HK-2 (cell line): ENCODE measurements at regions not wholly inside any gene's neighbourhood (a gene's known extent, or its start where the extent isn't known, plus 50 kb on each side); places are given as distances from the start of the nearest gene placed in this dataset.
"Not testable (repeated sequence)": the region's sequence is repeated elsewhere in the genome, so short reads cannot be mapped to it uniquely, and the experiment has no call there.

ENCODE experiments used
- DNase-seq: peaks from one replicate; pipeline ENCODE4 v3.0.0-alpha.2; 2018; ENCODE audit not compliant: unreplicated experiment

- DNase-seq: no peak
These were observed 441.1 kb downstream of the BCAT1 start for GRCh38 chr12:24507827-24508226.

DNA sequence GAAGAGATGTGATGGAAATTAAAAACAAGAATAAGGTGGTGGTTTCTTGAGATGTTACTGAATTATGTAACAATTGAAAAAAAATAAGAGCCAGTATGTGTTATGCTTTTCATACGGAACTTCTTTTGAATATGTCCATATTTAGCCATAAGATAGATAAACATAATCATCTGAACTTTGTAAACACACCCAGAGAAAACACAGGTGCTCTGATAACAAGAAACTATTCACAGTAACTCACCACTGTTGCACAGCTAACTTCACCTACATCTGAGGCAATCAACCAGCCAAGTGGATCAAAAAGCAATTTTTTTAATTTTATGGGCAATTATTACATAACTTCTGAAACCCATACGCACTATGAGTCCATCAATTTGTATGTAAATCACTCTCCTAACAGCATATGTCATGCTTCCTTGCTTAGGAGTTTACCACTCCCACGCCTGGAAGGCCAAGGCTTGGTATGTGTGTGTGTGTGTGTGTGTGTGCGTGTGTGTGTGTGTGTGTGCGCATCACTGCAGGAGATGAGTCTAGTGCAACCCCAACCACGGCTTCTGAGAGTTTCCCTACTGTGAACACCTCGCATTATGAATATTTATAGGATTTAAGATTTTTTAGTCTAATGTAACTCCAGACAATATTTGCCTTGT lies 443.4 kb downstream of the BCAT1 start:
- DNase-seq: no peak

DNA sequence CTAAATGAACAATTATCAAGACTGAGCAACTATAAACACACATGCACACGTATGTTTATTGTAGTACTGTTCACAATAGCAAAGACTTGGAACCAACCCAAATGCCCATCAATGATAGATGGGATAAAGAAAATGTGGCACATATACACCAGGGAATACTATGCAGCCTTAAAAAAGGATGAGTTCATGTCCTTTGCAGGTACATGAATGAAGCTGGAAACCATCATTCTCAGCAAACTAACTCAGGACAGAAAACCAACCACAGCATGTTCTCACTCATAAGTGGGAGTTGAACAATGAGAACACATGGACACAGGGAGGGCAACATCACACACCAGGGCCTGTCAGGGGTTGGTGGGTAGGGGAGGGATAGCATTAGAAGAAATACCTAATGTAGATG lies 445.4 kb downstream of the BCAT1 start:
- DNase-seq: not testable (repeated sequence)

DNA sequence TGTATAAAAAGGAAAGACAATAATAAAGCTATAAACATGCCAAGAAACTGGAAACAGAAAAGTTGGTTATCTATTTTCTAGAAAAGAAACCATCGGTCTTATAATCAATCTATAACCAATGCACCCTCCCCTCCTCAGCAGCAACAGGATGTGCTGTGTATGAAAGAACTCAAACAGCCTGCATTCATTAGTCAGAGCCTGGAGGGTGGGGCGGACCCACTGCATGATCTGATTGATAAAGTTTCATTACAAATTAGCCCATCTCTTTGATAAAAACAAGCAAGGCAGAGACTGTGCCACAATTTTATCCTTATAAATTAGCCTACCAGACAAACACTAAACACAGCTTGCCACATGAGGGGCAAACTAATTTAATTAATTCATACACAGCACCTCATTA lies 448.1 kb downstream of the BCAT1 start:
- DNase-seq: no peak

- no peak for DNase-seq
These were observed 448.5 kb downstream of the BCAT1 start for GRCh38 chr12:24500421-24500820.

DNA sequence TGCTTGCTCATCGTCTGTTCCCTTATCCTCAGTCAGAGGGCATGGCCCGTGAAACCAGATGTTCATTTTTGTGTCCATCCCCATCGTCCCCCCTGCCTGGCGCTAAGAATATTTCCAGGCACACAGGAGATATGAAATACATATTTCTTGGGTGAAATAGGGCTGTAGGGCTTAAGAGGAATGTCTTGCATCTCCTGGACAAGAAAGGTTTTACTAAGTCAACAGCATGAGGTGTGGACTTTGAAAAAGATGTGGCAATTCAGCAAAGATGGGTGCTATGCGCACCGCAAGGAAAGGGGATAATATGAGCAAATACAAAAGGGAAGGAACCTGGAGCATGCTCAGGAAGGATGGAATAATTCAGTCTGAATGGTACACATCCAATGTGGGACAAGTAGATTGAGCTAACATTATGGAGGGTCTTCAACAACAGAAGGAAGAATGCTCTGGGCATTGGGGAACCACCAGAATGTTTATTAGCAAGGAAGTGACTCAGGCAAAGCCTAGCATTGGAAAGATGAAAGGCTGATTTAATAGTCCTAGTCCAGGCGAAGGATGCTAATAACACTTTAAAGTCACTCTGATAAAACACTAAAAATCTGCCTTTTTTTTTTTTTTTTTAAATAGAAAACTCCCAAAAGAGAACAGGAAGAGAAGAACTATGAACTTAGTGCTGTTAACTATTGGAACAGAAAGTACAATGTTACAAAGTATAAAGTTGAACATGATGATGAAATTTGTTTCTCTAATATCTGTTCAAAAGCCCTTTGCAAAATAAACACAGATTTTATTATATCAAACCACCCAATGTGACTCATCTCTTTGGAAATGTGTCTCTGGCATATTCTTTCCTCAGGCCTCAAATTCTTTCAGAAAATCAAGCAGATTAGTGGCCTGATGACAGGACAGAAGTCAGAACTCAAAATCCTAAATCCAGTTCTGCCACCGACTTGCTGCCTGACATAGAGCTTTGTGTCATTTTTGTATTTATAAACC lies 449.5 kb downstream of the BCAT1 start:
- no peak for DNase-seq

DNA sequence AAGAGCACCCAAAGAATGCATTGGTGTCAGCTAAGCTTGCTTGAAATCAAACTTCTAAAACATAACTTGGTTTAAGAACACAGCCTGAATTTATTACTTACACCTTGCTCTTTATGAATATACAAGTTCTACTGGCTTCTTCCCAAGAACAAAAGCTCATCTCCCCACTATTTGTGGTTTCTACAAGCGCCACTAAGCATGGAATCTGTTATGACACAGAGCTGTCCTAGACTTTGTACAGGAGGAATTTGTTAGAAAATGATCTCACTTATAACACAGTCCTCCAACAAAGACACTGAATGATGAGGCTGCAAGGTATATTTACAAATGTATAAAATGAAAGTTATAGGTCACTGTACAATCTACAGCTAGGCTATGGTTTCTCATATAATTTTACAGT lies 452.1 kb downstream of the BCAT1 start:
- no peak for DNase-seq

- no peak for DNase-seq
These were observed 454.5 kb downstream of the BCAT1 start for GRCh38 chr12:24494401-24494800.

GRCh38 chr12:24491968-24492367 lies 456.9 kb downstream of the BCAT1 start:
- DNase-seq: no peak

- DNase-seq: no peak
These were observed 459.0 kb downstream of the BCAT1 start for GRCh38 chr12:24489939-24490338.

DNA sequence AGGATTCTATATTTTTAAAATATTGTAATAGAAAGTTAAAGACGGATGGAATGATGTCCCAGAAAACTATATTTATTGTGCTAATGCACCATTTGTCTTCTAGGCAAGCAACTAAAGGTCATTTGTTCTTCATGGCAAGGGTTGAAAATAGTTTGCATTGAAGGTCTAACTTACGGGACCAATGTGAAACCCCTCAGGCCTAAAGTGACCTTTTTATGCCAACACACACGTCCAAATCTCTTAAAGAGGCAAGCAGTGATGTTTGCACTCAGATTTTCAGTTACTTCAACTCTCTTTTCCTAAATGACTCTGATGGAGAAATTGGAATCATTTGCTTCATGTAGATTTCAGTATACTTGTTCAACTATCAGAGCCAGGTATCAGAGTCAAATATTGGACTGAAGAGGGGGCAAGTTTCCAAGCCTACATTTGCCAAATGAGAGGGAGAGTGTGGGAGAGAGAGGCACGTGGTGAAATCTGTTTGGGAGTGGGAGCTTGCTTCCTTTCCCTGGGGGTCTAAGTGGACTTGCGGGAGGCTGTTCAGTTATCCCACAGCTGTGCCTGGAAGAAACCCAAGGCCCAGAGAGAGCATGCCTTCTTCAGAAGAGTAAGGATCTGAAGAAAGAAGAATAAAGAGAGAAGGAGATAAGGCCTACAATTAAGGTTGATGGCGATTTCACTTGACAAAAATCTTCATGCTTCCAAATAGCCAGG lies 459.8 kb downstream of the BCAT1 start:
- DNase-seq: no peak

DNA sequence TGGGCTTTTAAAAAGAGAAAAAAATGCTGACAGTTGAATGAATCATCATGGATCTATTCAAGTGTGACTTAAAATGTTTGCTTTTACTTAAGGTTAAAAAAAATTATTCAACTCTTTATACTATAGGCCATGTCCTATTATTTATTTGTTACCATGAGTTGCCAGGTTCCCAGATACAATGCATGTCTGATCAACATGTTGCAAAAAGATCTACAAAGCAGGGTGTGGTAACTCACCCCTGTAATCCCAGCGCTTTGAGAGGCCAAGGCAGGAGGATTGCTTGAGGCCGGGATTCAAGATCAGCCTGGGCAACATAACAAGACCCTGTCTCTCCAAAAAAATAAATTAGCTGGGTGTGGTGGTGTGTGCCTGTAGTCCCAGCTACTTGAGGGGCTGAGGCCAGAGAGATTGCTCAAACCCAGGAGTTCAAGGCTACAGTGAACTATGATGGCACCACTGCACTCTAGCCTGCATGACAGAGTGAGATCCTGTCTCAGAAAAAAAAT lies 460.8 kb downstream of the BCAT1 start:
- DNase-seq: no peak

DNA sequence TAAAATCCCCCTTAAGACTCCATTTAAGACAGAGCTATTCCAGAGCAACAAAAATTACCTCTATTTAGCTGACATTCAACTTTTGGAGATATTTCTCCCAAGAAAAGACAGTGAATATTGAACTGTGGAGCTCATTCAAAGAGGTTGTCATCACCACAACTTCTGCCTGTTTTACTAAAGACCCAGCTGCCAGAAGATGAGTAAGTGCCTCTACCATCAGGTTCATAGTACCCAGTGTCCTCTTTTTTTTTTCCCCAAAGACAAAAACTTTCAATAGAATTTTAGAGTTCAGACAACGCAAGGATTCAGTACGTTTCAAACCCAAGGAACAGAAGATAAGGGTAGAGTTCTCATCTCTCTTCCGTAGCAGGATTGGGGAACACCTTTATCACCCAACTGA lies 461.3 kb downstream of the BCAT1 start:
- DNase-seq: no peak

- no peak for DNase-seq
These were observed 465.2 kb downstream of the BCAT1 start for GRCh38 chr12:24483732-24484131.

GRCh38 chr12:24482882-24483604 lies 465.9 kb downstream of the BCAT1 start:
- no peak for DNase-seq

- no peak for DNase-seq
These were observed 466.9 kb downstream of the BCAT1 start for GRCh38 chr12:24482044-24482443.

DNA sequence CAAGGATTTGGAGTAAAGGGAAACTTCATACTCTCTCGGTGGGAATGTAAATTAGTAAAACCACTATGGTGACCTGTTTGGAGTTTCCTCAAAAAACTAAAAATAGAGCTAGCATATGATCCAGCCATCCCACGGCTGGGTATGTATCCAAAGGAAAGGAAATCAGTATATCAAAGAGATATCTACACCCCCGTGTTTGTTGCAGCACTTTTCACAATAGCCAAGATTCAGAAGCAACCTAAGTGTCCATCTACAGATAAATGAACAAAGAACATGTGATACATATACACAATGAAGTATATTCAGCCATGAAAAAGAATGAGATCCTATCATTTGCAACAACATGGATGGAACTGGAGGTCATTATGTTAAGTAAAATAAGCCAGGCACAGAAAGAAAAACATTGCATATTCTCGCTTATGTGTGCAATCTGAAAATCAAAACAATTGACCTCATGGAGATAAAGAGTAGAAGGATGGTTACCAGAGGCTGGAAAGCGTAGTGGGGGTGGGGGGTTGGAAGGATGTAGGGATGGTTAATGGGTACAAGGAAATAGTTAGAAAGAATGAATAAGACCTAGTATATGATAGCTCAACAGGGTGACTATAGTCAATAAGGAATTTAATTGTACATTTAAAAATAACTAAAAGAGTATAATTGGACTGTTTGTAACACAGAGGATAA lies 468.0 kb downstream of the BCAT1 start:
- DNase-seq: no peak

- DNase-seq: no peak
These were observed 469.8 kb downstream of the BCAT1 start for GRCh38 chr12:24479131-24479530.

- DNase-seq: no peak
These were observed 470.6 kb downstream of the BCAT1 start for GRCh38 chr12:24478254-24478653.

GRCh38 chr12:24476310-24476709 lies 472.6 kb downstream of the BCAT1 start:
- no peak for DNase-seq

GRCh38 chr12:24475337-24475736 lies 473.6 kb downstream of the BCAT1 start:
- DNase-seq: no peak
